ENCODE measurements at regions not wholly inside any gene's neighbourhood (a gene's known extent, or its start where the extent isn't known, plus 50 kb on each side); places are given as distances from the start of the nearest gene placed in this dataset.
"Not testable (repeated sequence)": the region's sequence is repeated elsewhere in the genome, so short reads cannot be mapped to it uniquely, and the experiment has no call there.

- DNase-seq, result no peak
Observed at GRCh38 chr1:38497921-38498656, 361.5 kb downstream of the RRAGC start.

DNA sequence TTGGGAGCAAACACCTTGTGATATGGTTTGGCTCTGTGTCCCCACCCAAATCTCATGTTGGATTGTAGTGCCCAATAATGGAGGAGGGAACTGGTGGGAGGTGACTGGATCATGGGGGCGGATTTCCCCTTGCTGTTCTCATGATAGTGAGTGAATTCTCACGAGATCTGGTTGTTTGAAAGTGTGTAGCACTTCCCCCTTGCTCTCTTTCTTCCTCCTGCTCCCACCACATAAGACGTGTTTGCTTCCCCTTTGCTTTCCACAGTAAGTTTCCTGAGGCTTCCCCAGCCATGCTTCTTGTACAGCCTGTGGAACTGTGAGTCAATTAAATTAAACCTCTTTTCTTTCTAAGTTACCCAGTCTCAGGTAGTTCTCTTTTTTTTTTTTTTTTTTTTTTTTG lies 366.3 kb downstream of the RRAGC start:
- peak; percentile 42 to 46 for DNase-seq

DNA sequence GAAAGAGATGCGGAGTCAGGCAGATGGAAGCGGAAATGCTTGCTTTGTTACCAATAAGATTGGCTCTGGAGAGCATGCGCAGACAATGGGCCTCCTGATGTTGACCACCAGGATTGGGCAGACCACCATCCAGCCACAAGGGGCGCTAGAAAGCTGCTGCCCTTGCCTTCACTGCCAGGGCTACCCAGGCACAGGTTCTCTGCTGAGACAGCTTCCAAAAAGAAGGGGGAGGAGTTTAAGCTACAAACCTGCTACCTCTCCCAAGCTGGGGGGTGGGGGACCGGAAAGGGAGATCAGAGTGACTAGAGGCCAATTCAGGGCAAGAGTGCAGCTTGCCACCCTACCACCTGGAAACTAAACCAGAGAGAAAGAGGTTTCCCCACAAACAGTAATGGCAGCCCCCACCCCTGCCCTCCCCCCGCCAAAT lies 369.7 kb downstream of the RRAGC start:
- peak; percentile 10 to 16 for DNase-seq

DNA sequence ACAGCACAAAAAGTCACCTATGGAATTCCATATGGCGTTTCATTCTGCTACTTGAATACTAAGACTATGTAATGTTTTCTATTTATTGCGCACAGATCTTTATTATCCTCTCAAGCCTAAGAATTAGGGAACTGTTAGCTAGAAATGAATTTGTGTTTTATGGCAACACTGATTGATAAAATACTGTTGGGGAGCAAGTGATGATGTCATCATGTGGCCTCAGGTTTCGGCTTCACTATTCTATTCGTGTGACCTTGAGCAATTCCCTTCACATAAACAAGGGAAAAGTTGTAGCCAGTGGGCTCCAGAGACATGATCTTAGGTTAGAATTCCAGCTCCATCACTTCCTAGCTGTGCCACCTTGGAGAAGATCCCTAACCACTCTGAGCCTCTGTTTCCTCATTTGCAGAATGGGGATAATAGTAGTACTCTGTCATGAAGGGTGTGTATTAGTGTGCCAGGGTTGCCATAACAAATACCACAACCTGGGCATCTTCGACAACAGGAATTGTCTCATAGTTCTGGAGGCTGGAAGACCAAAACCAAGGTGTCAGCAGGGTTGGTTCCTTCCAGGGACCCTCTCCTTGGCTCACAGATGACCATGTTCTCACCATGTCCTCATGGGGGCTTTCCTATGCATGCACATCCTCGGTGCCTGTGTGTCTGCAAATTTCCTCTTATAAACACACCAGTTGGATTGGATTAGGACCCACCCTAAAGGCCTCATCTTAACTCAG lies 371.2 kb downstream of the RRAGC start:
- DNase-seq, result no peak

GRCh38 chr1:38487396-38487795 lies 372.2 kb downstream of the RRAGC start:
- DNase-seq, result no peak

- DNase-seq, result no peak
Observed at GRCh38 chr1:38486085-38486484, 373.5 kb downstream of the RRAGC start.

- DNase-seq, result peak; percentile 4 to 37
Observed at GRCh38 chr1:38481871-38482826, 377.4 kb downstream of the RRAGC start.

- DNase-seq, result not testable (repeated sequence)
Observed at GRCh38 chr1:38479662-38480061, 379.9 kb downstream of the RRAGC start.

GRCh38 chr1:38477811-38478210 lies 381.8 kb downstream of the RRAGC start:
- no peak for DNase-seq

- no peak for DNase-seq
Observed at GRCh38 chr1:38476850-38477178, 382.8 kb downstream of the RRAGC start.

- no peak for DNase-seq
Observed at GRCh38 chr1:38476111-38476849, 383.3 kb downstream of the RRAGC start.

- DNase-seq, result no peak
Observed at GRCh38 chr1:38475624-38476005, 384.0 kb downstream of the RRAGC start.

DNA sequence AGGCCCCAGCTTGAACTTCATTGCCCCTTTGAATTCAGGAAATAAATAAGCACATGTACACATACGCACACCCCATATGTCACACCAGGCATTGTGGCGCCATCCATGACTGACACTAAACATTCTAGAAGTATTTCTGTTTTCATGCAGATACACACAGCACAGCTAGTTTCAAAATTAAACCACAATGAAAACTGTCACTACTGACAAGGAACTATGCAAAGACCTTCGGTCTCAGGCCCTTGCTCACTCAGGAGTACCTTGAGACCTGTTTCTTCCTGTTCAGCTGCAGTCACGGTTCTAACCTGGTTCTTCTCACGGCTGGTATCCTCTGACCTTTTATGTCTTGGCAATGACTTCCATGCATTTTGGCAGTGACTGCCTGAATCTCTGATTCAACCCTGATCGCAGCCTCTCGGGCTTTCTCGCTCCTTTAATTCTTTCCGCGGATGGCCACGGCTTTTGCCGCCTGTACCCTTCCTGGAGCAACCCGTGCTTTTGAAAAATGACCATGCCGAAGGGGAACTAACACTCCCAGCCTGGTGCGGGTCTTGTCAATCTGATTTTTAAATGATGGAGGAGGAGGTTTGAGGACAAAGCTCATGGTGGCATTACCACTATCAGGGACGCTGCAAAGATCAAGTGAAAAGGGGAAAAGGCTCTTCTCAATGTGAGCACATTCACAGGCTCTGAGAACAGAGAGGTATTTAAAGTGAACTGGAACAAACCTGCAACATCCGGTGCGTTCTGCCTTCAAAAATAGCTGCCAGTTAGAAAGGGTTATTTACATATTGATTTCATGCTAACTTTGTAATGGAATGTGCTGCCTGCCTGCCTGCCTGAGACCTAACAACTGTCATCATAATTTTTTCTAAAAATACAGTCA lies 384.6 kb downstream of the RRAGC start:
- DNase-seq, result no peak

- no peak for DNase-seq
Observed at GRCh38 chr1:38466487-38466886, 393.1 kb downstream of the RRAGC start.

DNA sequence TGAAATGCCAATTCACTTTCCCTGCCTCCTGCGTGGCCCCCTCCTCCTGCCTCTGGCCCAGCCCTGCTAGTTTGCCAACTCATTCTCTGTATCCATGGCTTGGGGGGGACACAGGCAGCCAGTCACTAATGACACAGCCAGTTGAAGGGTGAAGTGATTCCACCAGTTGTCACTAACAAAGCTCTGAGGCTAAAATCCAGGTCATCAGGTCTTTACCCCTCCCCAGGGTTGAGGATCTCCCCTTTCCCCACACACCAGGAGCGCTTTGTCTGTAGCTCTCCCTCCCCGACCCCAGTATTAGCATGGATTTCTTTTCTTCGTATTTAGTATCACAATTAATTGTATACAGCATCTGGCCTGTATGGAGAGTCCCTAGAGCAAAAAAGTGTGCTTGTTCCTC lies 394.1 kb downstream of the RRAGC start:
- DNase-seq, result no peak

DNA sequence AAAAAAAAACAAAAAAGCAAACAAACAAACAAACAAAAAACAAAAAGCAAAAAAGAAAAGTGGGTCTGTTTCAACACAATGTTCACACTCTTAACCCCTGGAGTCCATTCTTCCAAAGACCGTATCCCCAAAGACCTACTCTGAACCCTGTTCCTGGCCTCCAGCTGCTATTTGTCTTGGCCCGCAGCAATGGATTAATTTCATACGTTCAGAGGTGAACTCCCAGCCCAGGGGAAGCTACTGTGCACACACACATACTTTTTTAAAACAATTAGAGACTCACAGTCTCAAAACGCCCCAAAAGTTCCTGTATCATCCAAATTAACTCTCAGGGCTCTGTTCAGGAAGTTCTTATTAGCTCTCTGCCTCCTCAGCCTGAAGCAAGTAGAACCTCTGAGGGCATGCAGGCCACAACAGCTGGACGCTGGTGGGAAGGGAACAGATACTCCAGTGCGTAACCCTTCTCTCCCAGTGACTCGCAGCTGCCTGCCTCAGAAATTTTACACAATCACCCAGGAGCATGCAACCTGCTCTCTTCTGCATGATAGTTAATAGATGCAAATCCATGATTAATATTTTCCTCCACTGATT lies 395.4 kb downstream of the RRAGC start:
- no peak for DNase-seq

GRCh38 chr1:38463074-38463473 lies 396.5 kb downstream of the RRAGC start:
- DNase-seq, result no peak

DNA sequence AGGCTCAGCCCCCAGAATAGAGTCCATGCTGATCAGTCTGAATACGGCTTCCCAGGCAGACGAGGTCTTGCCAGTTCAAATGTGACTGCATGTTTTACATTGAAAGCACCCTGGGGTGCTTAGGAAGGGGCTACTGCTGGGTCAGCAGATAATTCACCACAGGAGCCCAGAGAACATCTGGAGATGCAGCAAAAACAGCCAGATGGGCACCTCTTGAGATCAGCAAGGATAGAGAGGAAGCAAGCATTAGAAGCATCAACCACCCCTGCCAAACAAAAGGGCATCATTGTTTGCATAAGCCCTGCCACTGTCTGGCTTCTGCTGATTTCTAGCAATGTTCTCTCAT lies 403.1 kb downstream of the RRAGC start:
- no peak for DNase-seq

GRCh38 chr1:38455829-38456530 lies 403.6 kb downstream of the RRAGC start:
- no peak for DNase-seq

DNA sequence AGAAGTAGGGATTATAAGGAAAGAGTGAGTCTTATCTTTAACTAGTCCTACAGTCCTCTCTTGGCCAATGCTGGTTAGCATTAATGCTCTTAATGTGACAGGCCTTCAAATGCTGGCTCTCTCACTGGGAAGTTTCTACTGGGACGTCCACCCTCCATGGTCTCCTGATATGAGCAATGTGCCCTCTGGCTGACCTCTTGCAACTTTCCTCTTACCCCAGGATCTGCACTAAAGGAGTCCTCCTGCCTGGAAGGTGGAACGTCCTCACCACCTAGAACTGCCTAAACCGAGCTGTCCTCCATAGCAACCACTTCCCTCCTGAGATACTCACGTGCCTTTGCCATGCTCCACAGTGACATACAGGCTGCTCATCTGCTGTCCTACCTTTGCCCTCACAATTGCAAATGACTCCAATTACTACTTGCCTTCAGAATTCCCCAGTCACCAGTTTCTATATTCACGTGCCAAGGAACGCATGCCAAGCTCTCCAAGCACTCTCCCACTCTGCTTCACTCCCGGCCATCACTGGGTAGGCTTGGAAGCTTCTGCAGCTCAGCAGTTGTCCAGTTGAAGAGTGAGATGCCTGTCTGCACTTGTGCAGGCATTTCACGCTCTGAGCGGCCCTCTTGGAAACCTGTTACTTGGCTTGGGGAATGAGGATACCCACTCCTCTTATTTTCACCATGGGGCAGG lies 404.7 kb downstream of the RRAGC start:
- DNase-seq, result no peak

All from inflammatory macrophage (primary cell).